ENCODE measurements at regions not wholly inside any gene's neighbourhood (a gene's known extent, or its start where the extent isn't known, plus 50 kb on each side); places are given as distances from the start of the nearest gene placed in this dataset.

DNA sequence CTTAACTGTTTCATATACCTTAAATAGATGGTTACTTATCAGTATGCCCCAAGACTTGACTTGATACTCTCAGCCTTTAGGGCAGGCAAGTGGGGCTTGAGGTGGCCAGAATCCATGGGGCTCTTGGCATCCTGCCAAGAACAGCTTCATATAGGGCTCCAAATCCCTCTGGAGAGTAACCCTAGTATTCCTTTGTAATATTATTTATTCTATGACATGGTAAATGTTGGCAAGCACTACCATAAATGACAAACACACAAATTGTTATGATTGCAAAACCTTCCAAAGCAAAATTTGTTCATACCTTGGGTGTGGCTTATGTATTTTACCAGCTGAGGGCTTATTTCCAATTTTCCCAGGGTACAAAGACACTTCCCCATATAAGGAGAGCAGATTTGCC is 257.4 kb upstream of the TRPC7 start:
- Histone ChIP-seq H3K27me3 (replicated peaks; ENCODE audit: insufficient read depth, low read depth, low read length, poor library complexity) (peaks cover 48% of the 10 kb centered on the region), H3K9me3 (ENCODE audit: low read depth, low read length, poor library complexity, severe bottlenecking) (no peaks in the 10 kb centered on the region), H3K36me3 (ENCODE audit: insufficient read depth, low read length, poor library complexity, severe bottlenecking) (no peaks in the 10 kb centered on the region), H3K4me1 (ENCODE audit: insufficient read depth, low read length, poor library complexity, severe bottlenecking) (no peaks in the 10 kb centered on the region), H3K4me3 (ENCODE audit: low read depth, low read length, poor library complexity, severe bottlenecking) (no peak overlapping the region), H3K27ac (ENCODE audit: low read depth, low read length, poor library complexity, severe bottlenecking) (no peak overlapping the region)
- DNase-seq (ENCODE audit: low spot score), result no peak
- no TSS peak for BruUV-seq (replicated peaks)
- ChIA-PET POLR2A (ENCODE audit: low non-redundant PET) (no interaction called here), CTCF (no interaction called here)
- intact Hi-C loops (cut with micrococcal nuclease; ENCODE audit: unreplicated experiment), result no loop called here
- no peak for TF ChIP-seq EZH2 (IDR thresholded peaks at IDR 0.05; ENCODE audit: borderline replicate concordance, low read depth, low read length, poor library complexity, severe bottlenecking)
- TF ChIP-seq CTCF (conservative IDR thresholded peaks at IDR 0.05; ENCODE audit: low read depth, low read length), result no peak

- TF ChIP-seq EZH2 (IDR thresholded peaks at IDR 0.05; ENCODE audit: borderline replicate concordance, low read depth, low read length, poor library complexity, severe bottlenecking), result no peak
- Histone ChIP-seq H3K27ac (ENCODE audit: low read depth, low read length, poor library complexity, severe bottlenecking) (no peak overlapping the region), H3K4me3 (ENCODE audit: low read depth, low read length, poor library complexity, severe bottlenecking) (no peak overlapping the region), H3K27me3 (replicated peaks; ENCODE audit: insufficient read depth, low read depth, low read length, poor library complexity) (peaks cover 49% of the 10 kb centered on the region), H3K9me3 (ENCODE audit: low read depth, low read length, poor library complexity, severe bottlenecking) (no peaks in the 10 kb centered on the region), H3K4me1 (ENCODE audit: insufficient read depth, low read length, poor library complexity, severe bottlenecking) (no peaks in the 10 kb centered on the region), H3K36me3 (ENCODE audit: insufficient read depth, low read length, poor library complexity, severe bottlenecking) (no peaks in the 10 kb centered on the region)
- DNase-seq (ENCODE audit: low spot score), result no peak
- intact Hi-C loops (cut with micrococcal nuclease; ENCODE audit: unreplicated experiment), result no loop called here
- POLR2A ChIA-PET (ENCODE audit: low non-redundant PET), result no interaction called here
- CTCF ChIA-PET, result no interaction called here
- no TSS peak for BruUV-seq (replicated peaks)
Observed at GRCh38 chr5:136621743-136622142, 256.4 kb upstream of the TRPC7 start.

- H3K27ac ChIP-seq (ENCODE audit: low read depth, low read length, poor library complexity, severe bottlenecking), result no peak overlapping the region
- H3K27me3 ChIP-seq (replicated peaks; ENCODE audit: insufficient read depth, low read depth, low read length, poor library complexity), result peaks cover 52% of the 10 kb centered on the region
- TF ChIP-seq EZH2 (IDR thresholded peaks at IDR 0.05; ENCODE audit: borderline replicate concordance, low read depth, low read length, poor library complexity, severe bottlenecking), result no peak
- no peaks in the 10 kb centered on the region for H3K4me1 ChIP-seq (ENCODE audit: insufficient read depth, low read length, poor library complexity, severe bottlenecking)
- ChIA-PET POLR2A (ENCODE audit: low non-redundant PET) (no interaction called here), CTCF (no interaction called here)
- no peaks in the 10 kb centered on the region for H3K9me3 ChIP-seq (ENCODE audit: low read depth, low read length, poor library complexity, severe bottlenecking)
- H3K4me3 ChIP-seq (ENCODE audit: low read depth, low read length, poor library complexity, severe bottlenecking), result no peak overlapping the region
- no peaks in the 10 kb centered on the region for H3K36me3 ChIP-seq (ENCODE audit: insufficient read depth, low read length, poor library complexity, severe bottlenecking)
- no peak for DNase-seq (ENCODE audit: low spot score)
- intact Hi-C loops (cut with micrococcal nuclease; ENCODE audit: unreplicated experiment), result no loop called here
- BruUV-seq (replicated peaks), result no TSS peak
Observed at GRCh38 chr5:136620621-136621020, 255.3 kb upstream of the TRPC7 start.

GRCh38 chr5:136620016-136620419 is 254.7 kb upstream of the TRPC7 start:
- no peaks in the 10 kb centered on the region for H3K9me3 ChIP-seq (ENCODE audit: low read depth, low read length, poor library complexity, severe bottlenecking)
- H3K36me3 ChIP-seq (ENCODE audit: insufficient read depth, low read length, poor library complexity, severe bottlenecking), result no peaks in the 10 kb centered on the region
- H3K27me3 ChIP-seq (replicated peaks; ENCODE audit: insufficient read depth, low read depth, low read length, poor library complexity), result peaks cover 54% of the 10 kb centered on the region
- no peak for DNase-seq (ENCODE audit: low spot score)
- ChIA-PET CTCF (no interaction called here), POLR2A (ENCODE audit: low non-redundant PET) (no interaction called here)
- TF ChIP-seq EZH2 (IDR thresholded peaks at IDR 0.05; ENCODE audit: borderline replicate concordance, low read depth, low read length, poor library complexity, severe bottlenecking) (no peak), CTCF (conservative IDR thresholded peaks at IDR 0.05; ENCODE audit: low read depth, low read length) (no peak)
- intact Hi-C loops (cut with micrococcal nuclease; ENCODE audit: unreplicated experiment), result no loop called here
- no peak overlapping the region for H3K27ac ChIP-seq (ENCODE audit: low read depth, low read length, poor library complexity, severe bottlenecking)
- H3K4me1 ChIP-seq (ENCODE audit: insufficient read depth, low read length, poor library complexity, severe bottlenecking), result no peaks in the 10 kb centered on the region
- no TSS peak for BruUV-seq (replicated peaks)
- H3K4me3 ChIP-seq (ENCODE audit: low read depth, low read length, poor library complexity, severe bottlenecking), result no peak overlapping the region

All from A673 (cell line).